Neuronal stem cell (in vitro differentiated cells): ENCODE measurements at regions not wholly inside any gene's neighbourhood (a gene's known extent, or its start where the extent isn't known, plus 50 kb on each side); places are given as distances from the start of the nearest gene placed in this dataset.
A peak's percentile ranks its signal among the peaks of the same experiment; 100 is the strongest.

ENCODE experiments used
- DNase-seq: peaks from one replicate; pipeline ENCODE4 v3.0.0-alpha.2; 2013; ENCODE audit warnings: low spot score
- H2AFZ ChIP-seq: one replicate; pipeline ENCODE4 v1.6.1; 2013; ENCODE audit warnings: mild to moderate bottlenecking, low read length, inconsistent platforms
- H2AK5ac ChIP-seq: 2 replicates; pipeline ENCODE4 v1.6.1; 2013; ENCODE audit warnings: low read depth, mild to moderate bottlenecking, inconsistent platforms, low read length, moderate library complexity, mixed read lengths
- H2BK120ac ChIP-seq: 2 replicates; pipeline ENCODE4 v1.6.1; 2013; ENCODE audit warnings: low read depth, mild to moderate bottlenecking, inconsistent platforms, low read length, moderate library complexity, mixed read lengths
- H2BK12ac ChIP-seq: one replicate; pipeline ENCODE4 v1.6.1; 2013; ENCODE audit warnings: low read length, inconsistent platforms
- H2BK15ac ChIP-seq: 2 replicates; pipeline ENCODE4 v1.6.1; 2013; ENCODE audit warnings: mild to moderate bottlenecking, low read length, inconsistent platforms, mixed read lengths
- H2BK5ac ChIP-seq: one replicate; pipeline ENCODE4 v1.6.1; 2013; ENCODE audit warnings: inconsistent platforms, mild to moderate bottlenecking, low read length, moderate library complexity
- H3K14ac ChIP-seq: one replicate; pipeline ENCODE4 v1.6.1; 2013; ENCODE audit warnings: low read length, inconsistent platforms
- H3K18ac ChIP-seq: 2 replicates; pipeline ENCODE4 v1.6.1; 2013; ENCODE audit warnings: low read length, inconsistent platforms
- H3K23ac ChIP-seq: 2 replicates; pipeline ENCODE4 v1.6.1; 2013; ENCODE audit warnings: low read depth, mild to moderate bottlenecking, mixed read lengths, low read length, inconsistent platforms; ENCODE audit not compliant: poor library complexity
- H3K27ac ChIP-seq: replicated peaks from 3 replicates; pipeline ENCODE4 v1.5.1; 2013; ENCODE audit warnings: low read length, inconsistent platforms
- H3K27me3 ChIP-seq, 3 experiments: 2 replicates each; pipeline ENCODE4 v1.6.1; 2013; ENCODE audit warnings: low read length in 3 of 3, mild to moderate bottlenecking in 2 of 3, inconsistent platforms in 1 of 3, low read depth in 1 of 3, mixed read lengths in 1 of 3, moderate library complexity in 1 of 3; ENCODE audit not compliant: control insufficient read depth in 3 of 3, insufficient read depth in 3 of 3
- H3K36me3 ChIP-seq, 2 donors: replicated peaks in 1 of 2; 2 replicates each; pipeline ENCODE4 v1.6.1; 2013; ENCODE audit warnings: low read length in 2 of 2; ENCODE audit not compliant: control insufficient read depth in 2 of 2, insufficient read depth in 2 of 2
- H3K4ac ChIP-seq: 2 replicates; pipeline ENCODE4 v1.6.1; 2013; ENCODE audit warnings: inconsistent platforms, mild to moderate bottlenecking, low read length, moderate library complexity
- H3K4me1 ChIP-seq, 2 donors: 1 replicate in 1 of 2; 2 replicates in 1 of 2; pipeline ENCODE4 v1.6.1; 2013; ENCODE audit warnings: low read length in 2 of 2, low read depth in 1 of 2; ENCODE audit not compliant: control insufficient read depth in 2 of 2, insufficient read depth in 1 of 2
- H3K4me2 ChIP-seq: one replicate; pipeline ENCODE4 v1.6.1; 2013; ENCODE audit warnings: mild to moderate bottlenecking, low read length, inconsistent platforms; ENCODE audit not compliant: insufficient read depth, poor library complexity, severe bottlenecking
- H3K4me3 ChIP-seq, 2 donors: 2 replicates each; pipeline ENCODE4 v1.5.1; 2013; ENCODE audit warnings: low read length in 2 of 2, mild to moderate bottlenecking in 2 of 2, inconsistent platforms in 1 of 2, moderate library complexity in 1 of 2
- H3K79me1 ChIP-seq: one replicate; pipeline ENCODE4 v1.6.1; 2013; ENCODE audit warnings: low read depth, mild to moderate bottlenecking, inconsistent platforms, low read length, moderate library complexity
- H3K9ac ChIP-seq: one replicate; pipeline ENCODE4 v1.6.1; 2013; ENCODE audit warnings: mild to moderate bottlenecking, low read depth, low read length, inconsistent platforms; ENCODE audit not compliant: poor library complexity
- H3K9me3 ChIP-seq, 2 donors: replicated peaks in 1 of 2; 2 replicates each; pipeline versions ENCODE3 to v1.6.1; 2013; ENCODE audit warnings: low read length in 2 of 2, mild to moderate bottlenecking in 2 of 2, inconsistent platforms in 1 of 2, low read depth in 1 of 2, mixed read lengths in 1 of 2, moderate library complexity in 1 of 2; ENCODE audit not compliant: control insufficient read depth in 2 of 2, insufficient read depth in 1 of 2
- H4K8ac ChIP-seq: one replicate; pipeline ENCODE4 v1.6.1; 2013; ENCODE audit warnings: low read depth, mild to moderate bottlenecking, inconsistent platforms, low read length, moderate library complexity
- H4K91ac ChIP-seq: one replicate; pipeline ENCODE4 v1.6.1; 2013; ENCODE audit warnings: low read length, low read depth, mild to moderate bottlenecking, inconsistent platforms; ENCODE audit not compliant: poor library complexity
- WGBS, 2 donors: extraction: QIAGEN DNeasy Blood & Tissue Kit; methylation state at CpG; one replicate each; pipeline ENCODE4 v1.1.7; 2013; ENCODE audit warnings: missing lambda C conversion rate in 2 of 2, mixed read lengths in 1 of 2; ENCODE audit not compliant: insufficient read length in 2 of 2, insufficient replicate concordance in 1 of 2; ENCODE audit errors: extremely low coverage in 2 of 2; 5-methylcytosine and 5-hydroxymethylcytosine counted together

- H2BK5ac ChIP-seq = no peak overlapping the region
- H3K9ac ChIP-seq = no peak overlapping the region
- no peak overlapping the region for H2AK5ac ChIP-seq
- no peak overlapping the region for H2AFZ ChIP-seq
- H3K9me3 ChIP-seq = no peaks in the 10 kb centered on the region
- peaks cover 0 to 5% (median 0%) of the 10 kb centered on the region in 3 experiments for H3K27me3 ChIP-seq
- no peaks in the 10 kb centered on the region for H3K79me1 ChIP-seq
- no peak overlapping the region for H3K18ac ChIP-seq
- no peak overlapping the region for H3K14ac ChIP-seq
- H3K4me1 ChIP-seq = peaks cover 0 to 6% of the 10 kb centered on the region in 2 donors
- no peak overlapping the region for H4K8ac ChIP-seq
- H2BK120ac ChIP-seq = no peak overlapping the region
- no peak overlapping the region for H3K4ac ChIP-seq
- no CpG with 5 or more reads among the region's 5 CpGs for WGBS, 2 donors
- H2BK12ac ChIP-seq = no peak overlapping the region
- H3K27ac ChIP-seq = no peak overlapping the region
- H2BK15ac ChIP-seq = no peak overlapping the region
- H3K4me3 ChIP-seq = no peak overlapping the region
- no peak overlapping the region for H4K91ac ChIP-seq
- no peak overlapping the region for H3K23ac ChIP-seq
- no peak for DNase-seq
- no peaks in the 10 kb centered on the region for H3K36me3 ChIP-seq
- H3K4me2 ChIP-seq = no peak overlapping the region
These were observed 199.2 kb downstream of the SMAD2 start for GRCh38 chr18:47731276-47731675.

- no peak for DNase-seq
These were observed 199.7 kb downstream of the SMAD2 start for GRCh38 chr18:47730795-47731194.

GRCh38 chr18:47729356-47729755 lies 201.1 kb downstream of the SMAD2 start:
- peaks cover 0 to 6% of the 10 kb centered on the region in 2 donors for H3K4me1 ChIP-seq
- H3K79me1 ChIP-seq = no peaks in the 10 kb centered on the region
- H4K91ac ChIP-seq = no peak overlapping the region
- no peaks in the 10 kb centered on the region for H3K36me3 ChIP-seq
- no peak overlapping the region for H3K9ac ChIP-seq
- no peak for DNase-seq
- no peak overlapping the region for H2AK5ac ChIP-seq
- no peak overlapping the region for H2BK15ac ChIP-seq
- H3K9me3 ChIP-seq = no peaks in the 10 kb centered on the region
- peaks cover 0 to 3% (median 0%) of the 10 kb centered on the region in 3 experiments for H3K27me3 ChIP-seq
- H2AFZ ChIP-seq = no peak overlapping the region
- no peak overlapping the region for H4K8ac ChIP-seq
- no peak overlapping the region for H3K23ac ChIP-seq
- H2BK12ac ChIP-seq = no peak overlapping the region
- no peak overlapping the region for H3K4ac ChIP-seq
- no peak overlapping the region for H3K4me3 ChIP-seq
- H2BK5ac ChIP-seq = no peak overlapping the region
- H3K14ac ChIP-seq = no peak overlapping the region
- peak overlapping the region; percentile 74 for H3K18ac ChIP-seq
- no peak overlapping the region for H3K4me2 ChIP-seq
- H2BK120ac ChIP-seq = no peak overlapping the region
- WGBS, 2 donors = no CpG with 5 or more reads among the region's 6 CpGs
- no peak overlapping the region for H3K27ac ChIP-seq

More at GRCh38 chr18:47730795-47731194, 199.7 kb downstream of the SMAD2 start:
- no peak overlapping the region for H3K9ac ChIP-seq
- H3K4ac ChIP-seq = no peak overlapping the region
- no peak overlapping the region for H4K8ac ChIP-seq
- H3K4me2 ChIP-seq = no peak overlapping the region
- peaks cover 0 to 3% (median 0%) of the 10 kb centered on the region in 3 experiments for H3K27me3 ChIP-seq
- no peak overlapping the region for H2AK5ac ChIP-seq
- no peak overlapping the region for H3K18ac ChIP-seq
- no peak overlapping the region for H3K14ac ChIP-seq
- no peak overlapping the region for H3K27ac ChIP-seq
- no peak overlapping the region for H2BK120ac ChIP-seq
- no peaks in the 10 kb centered on the region for H3K36me3 ChIP-seq
- H4K91ac ChIP-seq = no peak overlapping the region
- H3K79me1 ChIP-seq = no peaks in the 10 kb centered on the region
- no peak overlapping the region for H3K4me3 ChIP-seq
- H3K23ac ChIP-seq = no peak overlapping the region
- H2AFZ ChIP-seq = no peak overlapping the region
- H2BK15ac ChIP-seq = no peak overlapping the region
- peaks cover 0 to 6% of the 10 kb centered on the region in 2 donors for H3K4me1 ChIP-seq
- H2BK5ac ChIP-seq = no peak overlapping the region
- H2BK12ac ChIP-seq = no peak overlapping the region
- WGBS, 2 donors = no CpG with 5 or more reads among the region's 5 CpGs
- H3K9me3 ChIP-seq = no peaks in the 10 kb centered on the region

GRCh38 chr18:47728921-47729320 lies 201.5 kb downstream of the SMAD2 start:
- Histone ChIP-seq H2BK5ac (no peak overlapping the region), H3K4me1 (peaks cover 0 to 6% of the 10 kb centered on the region in 2 donors), H3K23ac (no peak overlapping the region), H2AK5ac (no peak overlapping the region), H3K18ac (no peak overlapping the region), H4K91ac (no peak overlapping the region), H3K79me1 (no peaks in the 10 kb centered on the region), H2BK15ac (no peak overlapping the region), H3K4me2 (no peak overlapping the region), H3K9me3 (no peaks in the 10 kb centered on the region), H3K27ac (no peak overlapping the region), H3K4me3 (no peak overlapping the region), H2AFZ (no peak overlapping the region), H2BK120ac (no peak overlapping the region), H2BK12ac (no peak overlapping the region), H3K27me3 (peaks cover 0 to 3% (median 0%) of the 10 kb centered on the region in 3 experiments), H4K8ac (no peak overlapping the region), H3K9ac (no peak overlapping the region), H3K36me3 (no peaks in the 10 kb centered on the region), H3K4ac (no peak overlapping the region), H3K14ac (no peak overlapping the region)
- no peak for DNase-seq
- no CpG with 5 or more reads among the region's 2 CpGs for WGBS, 2 donors
